ENCODE measurements at regions not wholly inside any gene's neighbourhood (a gene's known extent, or its start where the extent isn't known, plus 50 kb on each side); places are given as distances from the start of the nearest gene placed in this dataset.

- 62 to 74% methylated on average over 2 of the region's 2 CpGs for WGBS, 2 donors
- no peak for ATAC-seq (ENCODE audit: insufficient read depth, low FRiP score)
- Histone ChIP-seq H3K9me3 (ENCODE audit: control insufficient read depth in 4 of 4, insufficient read depth in 3 of 4, low read length in 3 of 4) (no peaks in the 10 kb centered on the region), H3K27me3 (ENCODE audit: control insufficient read depth in 3 of 3, insufficient read depth in 3 of 3, low read length in 2 of 3) (no peaks in the 10 kb centered on the region), H3K4me3 (no peak overlapping the region), H3K9ac (ENCODE audit: insufficient read depth in 1 of 2, low read length in 2 of 2) (no peak overlapping the region), H3K4me1 (ENCODE audit: control insufficient read depth in 5 of 5, insufficient read depth in 5 of 5, low read length in 5 of 5) (peaks cover 0 to 33% (median 8%) of the 10 kb centered on the region in 5 donors), H3K27ac (ENCODE audit: low read depth in 1 of 2, low read length in 1 of 2) (no peak overlapping the region), H3K36me3 (ENCODE audit: control insufficient read depth in 4 of 4, insufficient read depth in 4 of 4, low read length in 4 of 4) (no peaks in the 10 kb centered on the region)
- no peak for DNase-seq
- no peak for TF ChIP-seq CTCF (IDR thresholded peaks at IDR 0.05; ENCODE audit: control extremely low read depth, extremely low read depth)
Measured at GRCh38 chr11:101803651-101804050, 111.2 kb upstream of the CEP126 start.

- ATAC-seq (ENCODE audit: insufficient read depth, low FRiP score) (no peak), DNase-seq (peak in 1 of 3 donors; percentile 72)
- H3K9me3 ChIP-seq (ENCODE audit: control insufficient read depth in 4 of 4, insufficient read depth in 3 of 4, low read length in 3 of 4): peaks cover 0 to 2% (median 0%) of the 10 kb centered on the region in 4 donors
- H3K4me1 ChIP-seq (ENCODE audit: control insufficient read depth in 5 of 5, insufficient read depth in 5 of 5, low read length in 5 of 5): peaks cover 0 to 13% (median 4%) of the 10 kb centered on the region in 5 donors
- no peaks in the 10 kb centered on the region for H3K27me3 ChIP-seq (ENCODE audit: control insufficient read depth in 3 of 3, insufficient read depth in 3 of 3, low read length in 2 of 3)
- 59 to 81% methylated on average over 1 of the region's 1 CpG for WGBS, 2 donors
- no peak overlapping the region for H3K27ac ChIP-seq (ENCODE audit: low read depth in 1 of 2, low read length in 1 of 2)
- no peak for TF ChIP-seq CTCF (IDR thresholded peaks at IDR 0.05; ENCODE audit: control extremely low read depth, extremely low read depth)
- no peak overlapping the region for H3K4me3 ChIP-seq
- no peaks in the 10 kb centered on the region for H3K36me3 ChIP-seq (ENCODE audit: control insufficient read depth in 4 of 4, insufficient read depth in 4 of 4, low read length in 4 of 4)
- no peak overlapping the region for H3K9ac ChIP-seq (ENCODE audit: insufficient read depth in 1 of 2, low read length in 2 of 2)
Measured at GRCh38 chr11:101797335-101797734, 117.5 kb upstream of the CEP126 start.

DNA sequence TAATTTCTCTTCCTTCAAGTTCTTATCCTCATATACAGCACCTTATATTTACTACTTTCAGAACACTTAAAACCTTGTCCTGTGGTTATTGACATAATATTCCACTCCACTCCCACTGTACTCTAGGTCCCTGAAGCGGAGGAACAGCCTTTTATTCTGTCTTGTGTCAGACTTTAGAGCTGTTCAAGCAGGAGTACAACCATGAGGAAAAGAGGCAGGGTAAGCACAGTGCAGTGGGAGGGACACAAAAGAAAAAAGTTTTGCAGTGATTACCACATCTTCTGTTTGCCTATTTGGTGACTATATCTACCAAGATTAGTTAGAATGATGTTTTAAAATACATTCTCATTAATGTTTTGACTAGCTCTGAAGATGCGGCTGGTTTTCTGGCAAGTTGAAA lies 122.0 kb upstream of the CEP126 start:
- ATAC-seq (ENCODE audit: insufficient read depth, low FRiP score) (peak; percentile 27), DNase-seq (peak in 1 of 3 donors; percentile 31)
- TF ChIP-seq CTCF (IDR thresholded peaks at IDR 0.05; ENCODE audit: control extremely low read depth, extremely low read depth): no peak
- 58 to 69% methylated on average over 2 of the region's 2 CpGs for WGBS, 2 donors
- no peak overlapping the region for H3K27ac ChIP-seq (ENCODE audit: low read depth in 1 of 2, low read length in 1 of 2)
- no peaks in the 10 kb centered on the region for H3K36me3 ChIP-seq (ENCODE audit: control insufficient read depth in 4 of 4, insufficient read depth in 4 of 4, low read length in 4 of 4)
- peaks cover 0 to 13% (median 7%) of the 10 kb centered on the region in 5 donors for H3K4me1 ChIP-seq (ENCODE audit: control insufficient read depth in 5 of 5, insufficient read depth in 5 of 5, low read length in 5 of 5)
- H3K27me3 ChIP-seq (ENCODE audit: control insufficient read depth in 3 of 3, insufficient read depth in 3 of 3, low read length in 2 of 3): no peaks in the 10 kb centered on the region
- peaks cover 0 to 2% (median 0%) of the 10 kb centered on the region in 4 donors for H3K9me3 ChIP-seq (ENCODE audit: control insufficient read depth in 4 of 4, insufficient read depth in 3 of 4, low read length in 3 of 4)
- H3K4me3 ChIP-seq: no peak overlapping the region
- no peak overlapping the region for H3K9ac ChIP-seq (ENCODE audit: insufficient read depth in 1 of 2, low read length in 2 of 2)

DNA sequence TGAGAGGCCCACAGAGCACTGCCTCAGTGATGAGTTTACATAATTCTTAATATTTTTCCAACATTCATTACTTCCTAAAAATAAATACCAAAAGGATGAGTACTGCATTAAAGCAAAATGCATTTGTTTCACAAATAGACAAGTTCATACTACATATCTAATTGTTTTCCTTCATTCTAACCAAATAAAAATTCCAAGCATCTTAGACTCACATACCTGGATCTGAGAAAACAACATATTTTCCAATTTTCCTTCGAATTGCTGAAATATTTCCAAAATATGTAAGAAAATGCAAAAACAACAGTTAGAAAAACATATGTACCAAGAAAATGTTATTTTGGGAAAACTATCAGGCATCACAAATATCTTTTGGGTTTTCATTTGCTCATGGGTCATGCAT lies 127.9 kb upstream of the CEP126 start:
- DNase-seq (no peak), ATAC-seq (ENCODE audit: insufficient read depth, low FRiP score) (no peak)
- no peak for TF ChIP-seq CTCF (IDR thresholded peaks at IDR 0.05; ENCODE audit: control extremely low read depth, extremely low read depth)
- H3K27me3 ChIP-seq (ENCODE audit: control insufficient read depth in 3 of 3, insufficient read depth in 3 of 3, low read length in 2 of 3): no peaks in the 10 kb centered on the region
- H3K36me3 ChIP-seq (ENCODE audit: control insufficient read depth in 4 of 4, insufficient read depth in 4 of 4, low read length in 4 of 4): no peaks in the 10 kb centered on the region
- peaks cover 0 to 2% (median under 1%) of the 10 kb centered on the region in 4 donors for H3K9me3 ChIP-seq (ENCODE audit: control insufficient read depth in 4 of 4, insufficient read depth in 3 of 4, low read length in 3 of 4)
- 47 to 74% methylated on average over 1 of the region's 1 CpG for WGBS, 2 donors
- H3K4me1 ChIP-seq (ENCODE audit: control insufficient read depth in 5 of 5, insufficient read depth in 5 of 5, low read length in 5 of 5): peaks cover 0 to 18% (median 0%) of the 10 kb centered on the region in 5 donors
- H3K4me3 ChIP-seq: no peak overlapping the region
- no peak overlapping the region for H3K9ac ChIP-seq (ENCODE audit: insufficient read depth in 1 of 2, low read length in 2 of 2)
- H3K27ac ChIP-seq (ENCODE audit: low read depth in 1 of 2, low read length in 1 of 2): no peak overlapping the region
